PC-9 (cell line): ENCODE measurements at regions not wholly inside any gene's neighbourhood (a gene's known extent, or its start where the extent isn't known, plus 50 kb on each side); places are given as distances from the start of the nearest gene placed in this dataset.

Source experiments
- BruUV-seq: library from RNA; stranded (reverse); fragments of 400-500 nt; replicated peaks from 2 replicates; lab custom pipeline; 2021; lab: Mats Ljungman, UMichigan
- CTCF ChIA-PET: fragments of 300-600 bp; sonication (Branson Sonifier 250); formaldehyde crosslinking; loops from one replicate; lab custom pipeline; 2022; ENCODE audit warnings: antibody characterized with exemption; lab: Charles Lee
- POLR2A ChIA-PET: fragments of 300-600 bp; sonication (Branson Sonifier 250); formaldehyde crosslinking; loops from one replicate; lab custom pipeline; 2022; ENCODE audit warnings: antibody characterized with exemption; ENCODE audit not compliant: unreplicated experiment; lab: Charles Lee
- DNase-seq, 2 experiments: peaks; one replicate each; pipeline versions ENCODE4 v3.0.0 to v3.0.0-alpha.2; 2015 to 2022; ENCODE audit warnings: mixed read lengths in 1 of 2
- H2AFZ ChIP-seq: fragments of 200-600 bp; sonication (generic); 2 replicates; pipeline ENCODE4 v1.8.1; 2017; ENCODE audit warnings: antibody characterized with exemption
- H3F3A ChIP-seq: fragments of 200-600 bp; sonication (generic); 2 replicates; pipeline ENCODE4 v1.8.1; 2017; ENCODE audit warnings: antibody characterized with exemption, mild to moderate bottlenecking, low read depth; ENCODE audit not compliant: insufficient read depth
- H3K27ac ChIP-seq: fragments of 200-600 bp; sonication (generic); 2 replicates; pipeline ENCODE4 v1.6.1; 2016; ENCODE audit warnings: mixed run types
- H3K27me3 ChIP-seq: fragments of 200-600 bp; sonication (generic); 2 replicates; pipeline ENCODE4 v1.6.1; 2016; ENCODE audit warnings: low read depth, mixed run types; ENCODE audit not compliant: insufficient read depth
- H3K36me3 ChIP-seq: fragments of 200-600 bp; sonication (generic); 2 replicates; pipeline ENCODE4 v1.6.1; 2016; ENCODE audit warnings: low read depth, mixed run types
- H3K4me1 ChIP-seq: fragments of 200-600 bp; sonication (generic); replicated peaks from 2 replicates; pipeline ENCODE4 v1.6.1; 2016; ENCODE audit warnings: mixed run types; ENCODE audit not compliant: insufficient read depth
- H3K4me2 ChIP-seq: fragments of 200-600 bp; sonication (generic); 2 replicates; pipeline ENCODE4 v1.6.1; 2017; ENCODE audit warnings: mixed run types
- H3K4me3 ChIP-seq: fragments of 200-600 bp; sonication (generic); 2 replicates; pipeline ENCODE4 v1.6.1; 2016; ENCODE audit warnings: mixed run types
- H3K79me2 ChIP-seq: fragments of 200-600 bp; sonication (generic); 2 replicates; pipeline ENCODE4 v1.6.1; 2017; ENCODE audit warnings: low read depth, mixed run types
- H3K9me2 ChIP-seq: fragments of 200-600 bp; sonication (generic); 2 replicates; pipeline ENCODE4 v1.8.1; 2017; ENCODE audit warnings: mild to moderate bottlenecking; ENCODE audit not compliant: insufficient read depth
- H3K9me3 ChIP-seq: fragments of 200-600 bp; sonication (generic); 2 replicates; pipeline ENCODE4 v1.8.1; 2016; ENCODE audit warnings: low read depth; ENCODE audit not compliant: insufficient read depth
- H4K20me1 ChIP-seq: fragments of 200-600 bp; sonication (generic); 2 replicates; pipeline ENCODE4 v1.8.1; 2017; ENCODE audit not compliant: insufficient read depth
- EZH2 ChIP-seq: fragments of 200-600 bp; sonication (generic); IDR thresholded peaks from 2 replicates; pipeline ENCODE4 v1.8.0; 2017; ENCODE audit warnings: antibody characterized with exemption, low read depth
- intact Hi-C: fragments of 100-400 bp; cut with micrococcal nuclease; formaldehyde crosslinking; loops from one replicate; pipeline ENCODE4 v1.10.0; 2022; ENCODE audit not compliant: unreplicated experiment
- TF ChIP-seq, protein P1 (sequence below): fragments of 200-600 bp; sonication (generic); conservative IDR thresholded peaks from 2 replicates; pipeline ENCODE4 v1.6.1; 2017; ENCODE audit warnings: mixed run types, antibody characterized with exemption, mild to moderate bottlenecking, moderate library complexity

DNA sequence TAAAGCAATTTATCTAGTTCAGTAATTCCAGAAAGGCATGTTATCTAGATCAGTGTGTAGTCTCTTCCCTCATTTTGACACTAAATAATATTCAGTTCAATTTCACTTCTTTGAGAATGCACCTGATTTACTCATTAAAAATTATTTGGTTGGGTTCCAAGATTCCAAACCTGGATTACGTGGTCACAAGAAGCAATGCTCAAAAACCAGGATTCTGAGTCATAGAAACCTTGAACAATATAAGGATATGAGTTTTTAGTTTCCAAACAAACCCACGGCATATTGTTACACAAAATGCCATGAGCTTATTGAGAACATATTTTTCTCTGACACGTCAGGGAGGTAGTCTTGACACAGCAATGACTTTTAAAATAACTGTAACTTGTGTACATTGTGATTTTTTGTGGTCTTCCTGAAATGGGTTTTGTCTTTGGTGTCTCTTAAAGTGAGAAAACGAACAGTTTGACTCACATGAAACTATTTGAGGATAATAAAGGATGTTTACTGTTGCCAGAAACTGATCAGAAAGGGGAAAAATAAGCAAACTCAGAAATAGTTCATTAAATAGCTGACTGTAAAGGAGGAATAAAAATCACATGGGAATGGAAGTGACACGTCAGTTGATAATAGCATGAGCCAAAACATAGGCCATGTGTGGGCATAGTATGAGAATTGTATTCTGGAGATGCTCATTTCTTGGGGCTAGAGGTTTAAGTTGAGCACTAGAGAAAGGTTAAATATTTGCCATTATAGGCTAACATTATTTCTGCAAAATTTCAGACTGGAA lies 617.7 kb upstream of the CDH2 start:
- peak in 1 of 2 experiments; percentile 68 for DNase-seq
- TF ChIP-seq EZH2: no peak
- TF ChIP-seq, protein P1, sequence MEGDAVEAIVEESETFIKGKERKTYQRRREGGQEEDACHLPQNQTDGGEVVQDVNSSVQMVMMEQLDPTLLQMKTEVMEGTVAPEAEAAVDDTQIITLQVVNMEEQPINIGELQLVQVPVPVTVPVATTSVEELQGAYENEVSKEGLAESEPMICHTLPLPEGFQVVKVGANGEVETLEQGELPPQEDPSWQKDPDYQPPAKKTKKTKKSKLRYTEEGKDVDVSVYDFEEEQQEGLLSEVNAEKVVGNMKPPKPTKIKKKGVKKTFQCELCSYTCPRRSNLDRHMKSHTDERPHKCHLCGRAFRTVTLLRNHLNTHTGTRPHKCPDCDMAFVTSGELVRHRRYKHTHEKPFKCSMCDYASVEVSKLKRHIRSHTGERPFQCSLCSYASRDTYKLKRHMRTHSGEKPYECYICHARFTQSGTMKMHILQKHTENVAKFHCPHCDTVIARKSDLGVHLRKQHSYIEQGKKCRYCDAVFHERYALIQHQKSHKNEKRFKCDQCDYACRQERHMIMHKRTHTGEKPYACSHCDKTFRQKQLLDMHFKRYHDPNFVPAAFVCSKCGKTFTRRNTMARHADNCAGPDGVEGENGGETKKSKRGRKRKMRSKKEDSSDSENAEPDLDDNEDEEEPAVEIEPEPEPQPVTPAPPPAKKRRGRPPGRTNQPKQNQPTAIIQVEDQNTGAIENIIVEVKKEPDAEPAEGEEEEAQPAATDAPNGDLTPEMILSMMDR: no peak
- no TSS peak for BruUV-seq

DNA sequence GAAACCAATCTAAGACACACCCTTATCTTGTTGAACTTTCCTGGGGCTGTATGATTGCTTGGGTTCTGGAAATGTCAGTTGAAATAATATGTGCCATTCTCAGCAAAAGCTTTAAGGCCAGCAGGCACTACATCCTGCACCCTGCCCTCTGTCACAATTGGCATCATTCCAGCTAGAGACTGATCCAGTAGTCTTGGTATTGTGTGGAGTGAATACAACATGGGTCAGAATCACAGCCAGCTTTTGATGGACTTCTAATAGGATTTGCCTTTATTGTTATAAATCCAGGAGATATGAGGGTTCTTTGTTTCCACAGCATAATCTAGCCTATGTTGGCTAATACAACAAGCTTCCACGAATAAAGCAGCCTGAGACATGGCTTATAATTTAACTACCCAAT lies 617.0 kb upstream of the CDH2 start:
- Histone ChIP-seq H3K4me2 (no peak overlapping the region), H2AFZ (no peak overlapping the region), H3K4me1 (peaks cover 19% of the 10 kb centered on the region), H3K36me3 (no peaks in the 10 kb centered on the region), H3K9me2 (no peaks in the 10 kb centered on the region), H4K20me1 (no peaks in the 10 kb centered on the region), H3K27me3 (no peaks in the 10 kb centered on the region), H3K79me2 (no peaks in the 10 kb centered on the region), H3K9me3 (no peaks in the 10 kb centered on the region), H3K4me3 (no peak overlapping the region), H3K27ac (no peak overlapping the region), H3F3A (no peaks in the 10 kb centered on the region; the same call in 1 of the 2 replicates)
- POLR2A ChIA-PET: no interaction called here
- DNase-seq: no peak
- intact Hi-C loops: loop anchor here (10.0 kb wide), 1 partner anchor 209 kb away; no protein-coding TSS in a partner anchor
- no TSS peak for BruUV-seq
- TF ChIP-seq, protein P1: no peak
- no peak for TF ChIP-seq EZH2
- CTCF ChIA-PET: no interaction called here

More for the DNA sequence above, 617.7 kb upstream of the CDH2 start:
- POLR2A ChIA-PET: interaction anchor here (0.6 to 0.7 kb wide), 2 partner anchors 597 to 1186 kb away, joined by 3 to 4 read pairs; no protein-coding TSS in a partner anchor
- Histone ChIP-seq H3K4me3 (no peak overlapping the region), H3K9me2 (no peaks in the 10 kb centered on the region), H3F3A (no peaks in the 10 kb centered on the region; the same call in 1 of the 2 replicates), H3K79me2 (no peaks in the 10 kb centered on the region), H3K9me3 (no peaks in the 10 kb centered on the region), H3K4me2 (peak overlapping the region; percentile 27; the same call in 1 of the 2 replicates), H2AFZ (no peak overlapping the region), H4K20me1 (no peaks in the 10 kb centered on the region), H3K4me1 (peaks cover 19% of the 10 kb centered on the region), H3K36me3 (no peaks in the 10 kb centered on the region), H3K27ac (peak overlapping the region; percentile 46), H3K27me3 (no peaks in the 10 kb centered on the region)
- CTCF ChIA-PET: no interaction called here
- intact Hi-C loops: loop anchor here (10.0 kb wide), 1 partner anchor 210 kb away; no protein-coding TSS in a partner anchor

DNA sequence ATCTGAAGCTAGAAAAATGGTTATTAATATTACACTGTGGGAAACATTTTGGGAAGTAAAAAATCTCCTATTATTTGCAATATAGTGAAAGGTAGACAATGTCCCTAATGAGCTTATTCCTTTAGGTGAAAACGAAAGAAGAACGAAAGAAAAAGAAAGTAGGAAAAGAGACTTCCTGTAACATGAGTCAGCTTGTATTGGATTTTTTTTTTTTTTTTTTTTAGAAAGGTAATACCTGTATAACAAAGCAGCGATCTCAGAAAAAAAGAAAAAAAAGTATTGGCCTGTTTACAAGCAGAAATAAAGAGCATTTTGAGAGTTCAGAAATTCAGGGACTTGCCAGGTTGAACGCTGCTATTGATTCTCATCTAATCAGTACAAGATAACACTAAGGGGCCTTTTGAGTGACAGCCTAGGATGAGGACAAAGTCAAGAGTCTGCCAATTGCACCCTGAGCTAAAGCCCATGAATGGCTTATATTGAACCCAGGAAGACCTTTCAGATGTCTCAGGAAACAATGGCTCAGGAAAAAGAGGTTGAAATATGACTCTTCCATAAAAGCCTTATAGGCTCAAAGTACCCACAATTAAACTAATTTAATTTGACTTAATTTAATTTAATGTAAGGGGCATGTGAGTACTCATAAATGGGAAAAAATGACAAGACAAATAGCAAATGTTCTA lies 615.6 kb upstream of the CDH2 start:
- H2AFZ ChIP-seq: peak overlapping the region; percentile 64; the same call in 1 of the 2 replicates
- no peaks in the 10 kb centered on the region; the same call in 1 of the 2 replicates for H3F3A ChIP-seq
- ChIA-PET POLR2A (no interaction called here), CTCF (interaction anchor here (0.7 kb wide), 1 partner anchor 933 kb away, joined by 5 read pairs; no protein-coding TSS in a partner anchor)
- H3K4me1 ChIP-seq: peaks cover 19% of the 10 kb centered on the region
- no TSS peak for BruUV-seq
- H3K9me3 ChIP-seq: no peaks in the 10 kb centered on the region
- H3K9me2 ChIP-seq: no peaks in the 10 kb centered on the region
- no peaks in the 10 kb centered on the region for H4K20me1 ChIP-seq
- no peaks in the 10 kb centered on the region for H3K79me2 ChIP-seq
- H3K27ac ChIP-seq: no peak overlapping the region; the same call in 1 of the 2 replicates
- peak overlapping the region; percentile 45; the same call in 1 of the 2 replicates for H3K4me3 ChIP-seq
- TF ChIP-seq EZH2: no peak
- TF ChIP-seq, protein P1: no peak
- no peaks in the 10 kb centered on the region for H3K36me3 ChIP-seq
- DNase-seq: no peak
- intact Hi-C loops: loop anchor here (10.0 kb wide), 1 partner anchor 208 kb away; no protein-coding TSS in a partner anchor
- H3K27me3 ChIP-seq: no peaks in the 10 kb centered on the region
- peak overlapping the region; percentile 70 for H3K4me2 ChIP-seq
